Endothelial cell of umbilical vein (primary cell): ENCODE measurements at regions not wholly inside any gene's neighbourhood (a gene's known extent, or its start where the extent isn't known, plus 50 kb on each side); places are given as distances from the start of the nearest gene placed in this dataset.

Experiments used
- BruUV-seq: library from RNA; stranded (reverse); fragments of 400-500 nt; replicated peaks from 2 replicates; lab custom pipeline; 2021; lab: Mats Ljungman, UMichigan
- CTCF ChIA-PET: fragments of 300-600, 350-600 bp; sonication (Branson Sonifier 250); formaldehyde crosslinking; loops from one replicate; lab custom pipeline; 2021; ENCODE audit warnings: antibody characterized with exemption, inconsistent platforms; lab: Charles Lee
- POLR2A ChIA-PET: fragments of 300-600, 350-600 bp; sonication (Branson Sonifier 250); formaldehyde crosslinking; loops from one replicate; lab custom pipeline; 2021; ENCODE audit warnings: antibody characterized with exemption, inconsistent platforms; lab: Charles Lee
- DNase-seq: peaks from one replicate; pipeline ENCODE4 v3.0.0-alpha.2; 2011; ENCODE audit warnings: low read depth, low spot score
- FAIRE-seq: peaks from 2 replicates; lab custom pipeline; 2011; peaks lifted over from hg19 to GRCh38; lab: Jason Lieb, UNC
- H2AFZ ChIP-seq: 2 replicates; pipeline ENCODE4 v1.6.0; 2012; ENCODE audit warnings: low read depth, low read length, control low read depth, inconsistent platforms
- H3K27ac ChIP-seq: 2 replicates; pipeline ENCODE4 v1.5.1; 2011; ENCODE audit warnings: low read depth, mild to moderate bottlenecking, control low read depth, low read length, moderate library complexity; ENCODE audit not compliant: insufficient read depth
- H3K27me3 ChIP-seq, 2 experiments: 2 replicates each; pipeline versions ENCODE4 v1.6.0 to v1.6.1; 2011; ENCODE audit warnings: low read length in 2 of 2, mixed read lengths in 1 of 2; ENCODE audit not compliant: control insufficient read depth in 2 of 2, insufficient read depth in 2 of 2
- H3K36me3 ChIP-seq, 2 experiments: 2 replicates in 1 of 2; 3 replicates in 1 of 2; pipeline ENCODE4 v1.5.1; 2011; ENCODE audit warnings: low read length in 2 of 2, mild to moderate bottlenecking in 1 of 2, moderate library complexity in 1 of 2; ENCODE audit not compliant: control insufficient read depth in 2 of 2, insufficient read depth in 2 of 2; ENCODE audit errors: extremely low read depth in 1 of 2
- H3K4me1 ChIP-seq: 3 replicates; pipeline ENCODE4 v1.5.1; 2011; ENCODE audit warnings: mild to moderate bottlenecking, low read length; ENCODE audit not compliant: control insufficient read depth, insufficient read depth; ENCODE audit errors: extremely low read depth
- H3K4me2 ChIP-seq: 2 replicates; pipeline ENCODE4 v1.6.1; 2011; ENCODE audit warnings: low read length, control low read depth, mixed read lengths; ENCODE audit not compliant: insufficient read depth
- H3K4me3 ChIP-seq, 3 experiments: fragments of 200-600 bp in 1 of 3; sonication (generic), shearing (Covaris generic) in 1 of 3; replicated peaks in 1 of 3; 2 replicates each; pipeline ENCODE4 v1.5.1; 2011 to 2016; ENCODE audit warnings: control low read depth in 3 of 3, low read length in 3 of 3, mild to moderate bottlenecking in 2 of 3, inconsistent platforms in 1 of 3, low read depth in 1 of 3, moderate library complexity in 1 of 3; ENCODE audit not compliant: insufficient read depth in 1 of 3
- H3K79me2 ChIP-seq: 2 replicates; pipeline ENCODE4 v1.6.0; 2012; ENCODE audit warnings: low read length, inconsistent platforms; ENCODE audit not compliant: control insufficient read depth, insufficient read depth
- H3K9ac ChIP-seq: replicated peaks from 2 replicates; pipeline ENCODE3; 2011; ENCODE audit warnings: low read length, control low read depth; ENCODE audit not compliant: insufficient read depth; ENCODE audit errors: extremely low read depth
- H3K9me1 ChIP-seq: replicated peaks from 3 replicates; pipeline ENCODE4 v1.6.0; 2011; ENCODE audit warnings: mild to moderate bottlenecking, low read length; ENCODE audit not compliant: control insufficient read depth, insufficient read depth; ENCODE audit errors: extremely low read depth
- H3K9me3 ChIP-seq: replicated peaks from 2 replicates; pipeline ENCODE4 v1.5.1; 2012; ENCODE audit warnings: low read length, inconsistent platforms; ENCODE audit not compliant: control insufficient read depth, insufficient read depth
- H4K20me1 ChIP-seq: replicated peaks from 2 replicates; pipeline ENCODE3; 2011; ENCODE audit warnings: mild to moderate bottlenecking, low read length; ENCODE audit not compliant: control insufficient read depth, insufficient read depth; ENCODE audit errors: extremely low read depth
- EZH2 ChIP-seq: IDR thresholded peaks from 2 replicates; pipeline ENCODE4 v1.6.1; 2012; ENCODE audit warnings: borderline replicate concordance, low read depth, mild to moderate bottlenecking, moderate library complexity, low read length, inconsistent platforms; ENCODE audit not compliant: severe bottlenecking
- FOS ChIP-seq: IDR thresholded peaks from 2 replicates; pipeline ENCODE4 v1.6.1; 2011; ENCODE audit warnings: mild to moderate bottlenecking, low read length, moderate library complexity, borderline replicate concordance; ENCODE audit not compliant: insufficient read depth
- GATA2 ChIP-seq: IDR thresholded peaks from 2 replicates; pipeline ENCODE4 v1.7.0; 2011; ENCODE audit warnings: low read depth, mild to moderate bottlenecking, moderate library complexity, mixed read lengths, low read length; ENCODE audit not compliant: insufficient read length, insufficient read depth
- JUN ChIP-seq: IDR thresholded peaks from 2 replicates; pipeline ENCODE4 v1.6.1; 2011; ENCODE audit warnings: borderline replicate concordance, low read depth; ENCODE audit not compliant: insufficient read length, insufficient read depth
- MYC ChIP-seq: IDR thresholded peaks from one replicate; pipeline ENCODE4 v1.6.1; 2011; ENCODE audit warnings: mild to moderate bottlenecking, low read depth, low read length
- POLR2A ChIP-seq: IDR thresholded peaks from 2 replicates; pipeline ENCODE4 v1.6.1; 2012; ENCODE audit warnings: low read depth, mild to moderate bottlenecking, control low read depth, low read length
- POLR2AphosphoS5 ChIP-seq: IDR thresholded peaks from 2 replicates; pipeline ENCODE4 v1.6.1; 2012; ENCODE audit warnings: low read depth, mild to moderate bottlenecking, control low read depth, low read length, moderate library complexity; ENCODE audit not compliant: insufficient read depth
- dilution Hi-C: fragments of 300-500 bp; cut with MboI; formaldehyde crosslinking; loops from one replicate; pipeline ENCODE4 v1.15.0; 2019; ENCODE audit warnings: low sequenced_read_pairs; ENCODE audit not compliant: extremely low pct_ligation_motif_present
- intact Hi-C: fragments of 100-400 bp; cut with micrococcal nuclease; formaldehyde crosslinking; loops from one replicate; pipeline ENCODE4 v1.10.0; 2022
- TF ChIP-seq, protein P1 (sequence below), 2 donors: IDR thresholded peaks; 1 replicate in 1 of 2; 2 replicates in 1 of 2; pipeline ENCODE4 v1.5.1; 2011; ENCODE audit warnings: low read length in 2 of 2, mild to moderate bottlenecking in 2 of 2, moderate library complexity in 2 of 2, control low read depth in 1 of 2, inconsistent platforms in 1 of 2, low read depth in 1 of 2; ENCODE audit not compliant: insufficient read depth in 1 of 2; ENCODE audit errors: extremely low read depth in 1 of 2
- TF ChIP-seq, protein P2 (sequence below): IDR thresholded peaks from 2 replicates; pipeline ENCODE4 v1.6.1; 2011; ENCODE audit not compliant: insufficient read depth, insufficient read length

DNA sequence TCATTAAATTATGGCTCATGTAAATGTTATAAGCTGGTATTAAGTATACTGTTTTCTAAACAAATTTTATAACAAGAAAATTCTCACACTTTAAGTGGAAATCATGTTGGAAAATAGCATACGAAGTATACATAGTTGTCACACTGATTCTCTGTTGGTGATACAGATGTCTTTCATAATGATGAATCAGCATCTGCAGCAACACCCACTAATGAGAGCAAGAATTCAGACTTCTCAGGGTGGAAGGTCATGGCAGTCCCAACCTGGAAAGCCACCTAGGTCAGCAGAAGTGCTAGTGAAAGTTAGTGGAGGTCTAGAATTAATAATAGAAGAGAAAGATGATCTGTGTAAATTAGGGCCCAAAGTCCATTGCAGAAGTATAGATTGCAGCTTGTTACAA lies 719.7 kb upstream of the MIR17HG start:
- Histone ChIP-seq H3K9me1 (no peaks in the 10 kb centered on the region), H3K4me3 (no peak overlapping the region), H3K27ac (no peak overlapping the region), H3K36me3 (no peaks in the 10 kb centered on the region), H3K27me3 (no peaks in the 10 kb centered on the region), H3K9me3 (no peaks in the 10 kb centered on the region), H4K20me1 (no peaks in the 10 kb centered on the region), H3K9ac (no peak overlapping the region), H3K79me2 (no peaks in the 10 kb centered on the region), H3K4me2 (no peak overlapping the region), H3K4me1 (no peaks in the 10 kb centered on the region), H2AFZ (no peak overlapping the region)
- TF ChIP-seq GATA2 (no peak), FOS (no peak), POLR2AphosphoS5 (no peak), EZH2 (no peak), MYC (no peak), POLR2A (no peak)
- TF ChIP-seq, protein P1, sequence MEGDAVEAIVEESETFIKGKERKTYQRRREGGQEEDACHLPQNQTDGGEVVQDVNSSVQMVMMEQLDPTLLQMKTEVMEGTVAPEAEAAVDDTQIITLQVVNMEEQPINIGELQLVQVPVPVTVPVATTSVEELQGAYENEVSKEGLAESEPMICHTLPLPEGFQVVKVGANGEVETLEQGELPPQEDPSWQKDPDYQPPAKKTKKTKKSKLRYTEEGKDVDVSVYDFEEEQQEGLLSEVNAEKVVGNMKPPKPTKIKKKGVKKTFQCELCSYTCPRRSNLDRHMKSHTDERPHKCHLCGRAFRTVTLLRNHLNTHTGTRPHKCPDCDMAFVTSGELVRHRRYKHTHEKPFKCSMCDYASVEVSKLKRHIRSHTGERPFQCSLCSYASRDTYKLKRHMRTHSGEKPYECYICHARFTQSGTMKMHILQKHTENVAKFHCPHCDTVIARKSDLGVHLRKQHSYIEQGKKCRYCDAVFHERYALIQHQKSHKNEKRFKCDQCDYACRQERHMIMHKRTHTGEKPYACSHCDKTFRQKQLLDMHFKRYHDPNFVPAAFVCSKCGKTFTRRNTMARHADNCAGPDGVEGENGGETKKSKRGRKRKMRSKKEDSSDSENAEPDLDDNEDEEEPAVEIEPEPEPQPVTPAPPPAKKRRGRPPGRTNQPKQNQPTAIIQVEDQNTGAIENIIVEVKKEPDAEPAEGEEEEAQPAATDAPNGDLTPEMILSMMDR (IDR thresholded peaks at IDR 0.05; ENCODE audit: extremely low read depth in 1 of 2, insufficient read depth in 1 of 2, low read depth in 1 of 2, low read length in 2 of 2), result no peak
- ChIA-PET POLR2A (no interaction called here), CTCF (no interaction called here)
- dilution Hi-C loops, result no loop called here
- intact Hi-C loops, result no loop called here
- FAIRE-seq, result no peak
- no peak for DNase-seq
- no TSS peak for BruUV-seq

DNA sequence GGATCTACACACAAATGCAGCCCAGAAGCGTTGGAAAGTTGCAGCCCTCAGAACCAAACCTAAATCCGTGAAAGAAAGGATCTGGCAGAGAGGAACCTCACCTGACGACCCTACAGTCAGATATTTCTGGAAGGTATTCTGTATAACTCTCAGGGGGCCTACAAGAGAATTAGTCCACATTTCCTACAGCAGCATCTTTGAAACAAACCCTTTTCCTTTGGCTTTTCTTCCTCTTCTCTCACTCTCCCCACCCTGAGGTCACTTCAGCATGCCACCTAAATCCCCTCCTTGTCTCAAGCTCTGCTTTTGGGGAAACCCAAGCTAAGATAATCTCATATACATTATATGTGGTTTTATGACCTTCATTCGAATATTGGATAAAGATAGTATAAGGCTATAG lies 719.0 kb upstream of the MIR17HG start:
- Histone ChIP-seq H3K36me3 (no peaks in the 10 kb centered on the region), H3K9me3 (no peaks in the 10 kb centered on the region), H3K4me3 (no peak overlapping the region), H3K9me1 (no peaks in the 10 kb centered on the region), H3K27me3 (no peaks in the 10 kb centered on the region), H2AFZ (no peak overlapping the region), H4K20me1 (no peaks in the 10 kb centered on the region), H3K4me1 (no peaks in the 10 kb centered on the region), H3K4me2 (no peak overlapping the region), H3K79me2 (no peaks in the 10 kb centered on the region), H3K9ac (no peak overlapping the region), H3K27ac (no peak overlapping the region)
- intact Hi-C loops (no loop called here), dilution Hi-C loops (no loop called here)
- no peak for DNase-seq
- CTCF ChIA-PET, result no interaction called here
- TF ChIP-seq JUN (no peak), POLR2A (no peak), POLR2AphosphoS5 (no peak), FOS (no peak), MYC (no peak)
- TF ChIP-seq, protein P2, sequence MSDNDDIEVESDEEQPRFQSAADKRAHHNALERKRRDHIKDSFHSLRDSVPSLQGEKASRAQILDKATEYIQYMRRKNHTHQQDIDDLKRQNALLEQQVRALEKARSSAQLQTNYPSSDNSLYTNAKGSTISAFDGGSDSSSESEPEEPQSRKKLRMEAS, result no peak
- TF ChIP-seq, protein P1 (IDR thresholded peaks at IDR 0.05; ENCODE audit: extremely low read depth in 1 of 2, insufficient read depth in 1 of 2, low read depth in 1 of 2, low read length in 2 of 2), result no peak
- POLR2A ChIA-PET, result no interaction called here
- BruUV-seq, result no TSS peak
- FAIRE-seq, result no peak
